ENCODE measurements at regions not wholly inside any gene's neighbourhood (a gene's known extent, or its start where the extent isn't known, plus 50 kb on each side); places are given as distances from the start of the nearest gene placed in this dataset.

- DNase-seq = no peak
Observed at GRCh38 chr11:45517171-45517770, 148.2 kb downstream of the CHST1 start.

- DNase-seq = no peak
Observed at GRCh38 chr11:45513821-45514340, 151.5 kb downstream of the CHST1 start.

- no peak for DNase-seq
Observed at GRCh38 chr11:45512471-45513148, 152.8 kb downstream of the CHST1 start.

GRCh38 chr11:45511566-45511965, 153.9 kb downstream of the CHST1 start:
- no peak for DNase-seq

GRCh38 chr11:45507916-45508315, 157.5 kb downstream of the CHST1 start:
- no peak for DNase-seq

GRCh38 chr11:45503311-45503710, 162.1 kb downstream of the CHST1 start:
- DNase-seq = no peak

- no peak for DNase-seq
Observed at GRCh38 chr11:45502226-45502545, 163.2 kb downstream of the CHST1 start.

GRCh38 chr11:45501392-45502225, 163.8 kb downstream of the CHST1 start:
- no peak for DNase-seq

GRCh38 chr11:45500451-45500850, 165.0 kb downstream of the CHST1 start:
- no peak for DNase-seq

GRCh38 chr11:45494738-45495137, 170.7 kb downstream of the CHST1 start:
- no peak for DNase-seq

GRCh38 chr11:45489281-45489905, 176.0 kb downstream of the CHST1 start:
- no peak for DNase-seq

- DNase-seq = no peak
Observed at GRCh38 chr11:45486461-45486860, 179.0 kb downstream of the CHST1 start.

GRCh38 chr11:45485070-45485707, 180.2 kb downstream of the CHST1 start:
- DNase-seq = no peak

GRCh38 chr11:45484326-45484883, 181.0 kb downstream of the CHST1 start:
- no peak for DNase-seq

GRCh38 chr11:45483416-45483815, 182.0 kb downstream of the CHST1 start:
- no peak for DNase-seq

GRCh38 chr11:45482331-45482730, 183.1 kb downstream of the CHST1 start:
- no peak for DNase-seq

- DNase-seq = no peak
Observed at GRCh38 chr11:45481026-45481425, 184.4 kb downstream of the CHST1 start.

GRCh38 chr11:45477588-45477987, 187.8 kb downstream of the CHST1 start:
- no peak for DNase-seq

- DNase-seq = no peak
Observed at GRCh38 chr11:45476126-45476525, 189.3 kb downstream of the CHST1 start.

- DNase-seq = no peak
Observed at GRCh38 chr11:45475173-45475572, 189.0 kb upstream of the SYT13 start.

GRCh38 chr11:45473341-45473895, 187.3 kb upstream of the SYT13 start:
- no peak for DNase-seq

GRCh38 chr11:45472716-45473317, 186.7 kb upstream of the SYT13 start:
- DNase-seq = no peak

All from activated CD4-positive, alpha-beta T cell treated with anti-CD3 and anti-CD28 coated beads for 48 hours (primary cell).